RWPE2 (cell line): ENCODE measurements at regions not wholly inside any gene's neighbourhood (a gene's known extent, or its start where the extent isn't known, plus 50 kb on each side); places are given as distances from the start of the nearest gene placed in this dataset.

Experiments
- ATAC-seq: fragments of 200-7000 bp; cut with Tn5 transposase; 3 replicates; pipeline ENCODE4 v1.9.1; 2021; ENCODE audit warnings: low read depth
- DNase-seq: peaks from one replicate; pipeline ENCODE4 v3.0.0-alpha.2; 2020; ENCODE audit warnings: low spot score
- H3K27ac ChIP-seq: fragments of 450-650 bp; 2 replicates; pipeline ENCODE4 v1.5.1; 2017; ENCODE audit warnings: mild to moderate bottlenecking; ENCODE audit not compliant: poor library complexity, severe bottlenecking
- H3K27me3 ChIP-seq: fragments of 250-450 bp; sonication (Bioruptor Pico); 2 replicates; pipeline ENCODE4 v1.5.1; 2021; ENCODE audit warnings: mild to moderate bottlenecking, moderate library complexity; ENCODE audit not compliant: insufficient read depth, poor library complexity, severe bottlenecking
- H3K36me3 ChIP-seq: fragments of 250-450 bp; sonication (Bioruptor Pico); 2 replicates; pipeline ENCODE4 v1.5.1; 2020; ENCODE audit warnings: low read depth, mild to moderate bottlenecking, moderate library complexity
- H3K4me1 ChIP-seq: fragments of 250-450 bp; sonication (Bioruptor Pico); 2 replicates; pipeline ENCODE4 v1.5.1; 2021; ENCODE audit warnings: mild to moderate bottlenecking, moderate library complexity; ENCODE audit not compliant: insufficient read depth, poor library complexity, severe bottlenecking
- H3K4me3 ChIP-seq: fragments of 250-450 bp; sonication (Bioruptor Pico); 2 replicates; pipeline ENCODE4 v1.5.1; 2021; ENCODE audit warnings: mild to moderate bottlenecking, moderate library complexity; ENCODE audit not compliant: severe bottlenecking
- H3K9me3 ChIP-seq: fragments of 250-450 bp; sonication (Bioruptor Pico); 2 replicates; pipeline ENCODE4 v1.5.1; 2021; ENCODE audit warnings: mild to moderate bottlenecking, moderate library complexity; ENCODE audit not compliant: severe bottlenecking
- TF ChIP-seq, protein P1 (sequence below): fragments of 450-650 bp; IDR thresholded peaks from one replicate; pipeline ENCODE4 v1.5.1; 2017; ENCODE audit warnings: mild to moderate bottlenecking, moderate library complexity; ENCODE audit not compliant: poor library complexity, severe bottlenecking

DNA sequence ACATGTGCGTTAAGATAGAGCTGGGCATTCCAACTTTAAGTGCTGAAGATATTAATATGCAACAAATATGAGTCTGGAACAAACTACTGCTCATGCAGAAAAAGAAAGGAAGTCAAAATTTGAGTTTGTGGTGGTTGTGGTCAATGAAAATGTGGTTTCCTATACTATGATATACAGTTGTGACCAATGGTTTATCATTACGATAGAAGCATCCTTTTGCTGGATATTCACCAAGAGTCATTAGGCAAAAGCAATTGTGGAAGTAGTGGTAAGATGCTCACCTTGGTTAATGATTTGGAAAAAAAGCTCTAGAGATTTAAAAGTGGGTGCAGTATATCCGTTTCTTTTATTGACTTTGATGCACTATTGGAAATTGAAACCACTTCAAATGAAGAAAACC lies 1007.0 kb downstream of the NR2F1-AS1 start:
- Histone ChIP-seq H3K36me3 (no peaks in the 10 kb centered on the region), H3K4me1 (no peaks in the 10 kb centered on the region), H3K27ac (no peak overlapping the region), H3K4me3 (no peak overlapping the region), H3K9me3 (no peaks in the 10 kb centered on the region), H3K27me3 (no peaks in the 10 kb centered on the region)
- TF ChIP-seq, protein P1, sequence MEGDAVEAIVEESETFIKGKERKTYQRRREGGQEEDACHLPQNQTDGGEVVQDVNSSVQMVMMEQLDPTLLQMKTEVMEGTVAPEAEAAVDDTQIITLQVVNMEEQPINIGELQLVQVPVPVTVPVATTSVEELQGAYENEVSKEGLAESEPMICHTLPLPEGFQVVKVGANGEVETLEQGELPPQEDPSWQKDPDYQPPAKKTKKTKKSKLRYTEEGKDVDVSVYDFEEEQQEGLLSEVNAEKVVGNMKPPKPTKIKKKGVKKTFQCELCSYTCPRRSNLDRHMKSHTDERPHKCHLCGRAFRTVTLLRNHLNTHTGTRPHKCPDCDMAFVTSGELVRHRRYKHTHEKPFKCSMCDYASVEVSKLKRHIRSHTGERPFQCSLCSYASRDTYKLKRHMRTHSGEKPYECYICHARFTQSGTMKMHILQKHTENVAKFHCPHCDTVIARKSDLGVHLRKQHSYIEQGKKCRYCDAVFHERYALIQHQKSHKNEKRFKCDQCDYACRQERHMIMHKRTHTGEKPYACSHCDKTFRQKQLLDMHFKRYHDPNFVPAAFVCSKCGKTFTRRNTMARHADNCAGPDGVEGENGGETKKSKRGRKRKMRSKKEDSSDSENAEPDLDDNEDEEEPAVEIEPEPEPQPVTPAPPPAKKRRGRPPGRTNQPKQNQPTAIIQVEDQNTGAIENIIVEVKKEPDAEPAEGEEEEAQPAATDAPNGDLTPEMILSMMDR, result no peak
- ATAC-seq (no peak), DNase-seq (no peak)

DNA sequence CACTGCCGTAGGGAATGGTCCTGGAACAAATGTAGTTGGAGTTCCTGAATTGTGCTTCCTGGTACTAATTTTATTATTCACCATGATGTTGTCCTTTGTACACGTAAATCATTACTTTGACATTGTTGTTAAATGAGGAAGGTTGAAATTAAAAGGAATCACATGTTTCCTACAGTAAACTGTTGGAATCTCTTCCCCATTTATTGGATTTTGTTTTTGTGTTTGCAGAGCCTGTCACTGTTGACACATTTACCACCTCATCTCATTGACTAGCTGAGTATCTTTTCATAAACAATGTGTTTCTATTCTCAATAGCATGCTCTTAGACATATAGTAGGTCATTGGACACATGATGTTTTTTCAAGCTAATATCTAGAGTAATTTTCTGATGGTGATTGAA lies 1012.5 kb downstream of the NR2F1-AS1 start:
- Histone ChIP-seq H3K9me3 (no peaks in the 10 kb centered on the region), H3K27me3 (no peaks in the 10 kb centered on the region), H3K36me3 (no peaks in the 10 kb centered on the region), H3K4me1 (no peaks in the 10 kb centered on the region), H3K4me3 (no peak overlapping the region), H3K27ac (no peak overlapping the region)
- TF ChIP-seq, protein P1, result no peak
- no peak for DNase-seq
- ATAC-seq, result no peak

DNA sequence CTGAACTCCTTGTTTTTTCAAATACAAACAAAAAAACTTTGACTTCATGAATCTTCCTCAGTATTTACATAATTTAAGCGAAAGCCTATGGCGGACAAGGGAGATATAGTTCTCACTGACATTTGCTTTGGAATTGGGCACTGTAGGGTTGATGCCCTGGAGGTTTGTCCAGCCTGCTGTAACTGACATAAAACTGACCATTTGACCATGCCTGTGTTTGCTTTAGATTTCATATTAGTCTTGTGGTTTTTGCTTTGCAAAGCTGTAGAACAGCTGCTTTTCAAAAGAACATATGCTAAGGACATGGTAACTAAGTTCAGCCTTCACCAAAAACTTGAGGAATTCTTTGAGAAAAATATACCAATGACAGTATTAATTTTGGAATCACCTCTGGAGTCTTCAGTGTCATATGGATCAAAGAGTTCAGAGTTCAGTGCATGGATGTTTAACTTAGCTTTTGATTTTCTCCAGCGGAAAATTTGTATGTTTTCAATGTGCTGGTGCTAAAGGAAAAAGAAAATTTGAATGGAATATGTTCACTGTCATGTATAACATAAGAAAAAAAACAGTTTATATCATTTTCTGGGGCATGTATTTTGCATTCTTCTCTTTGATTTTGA lies 1013.1 kb downstream of the NR2F1-AS1 start:
- ATAC-seq (no peak), DNase-seq (no peak)
- H3K9me3 ChIP-seq, result no peaks in the 10 kb centered on the region
- no peaks in the 10 kb centered on the region for H3K27me3 ChIP-seq
- no peaks in the 10 kb centered on the region for H3K36me3 ChIP-seq
- H3K4me3 ChIP-seq, result no peak overlapping the region
- H3K4me1 ChIP-seq, result no peaks in the 10 kb centered on the region
- TF ChIP-seq, protein P1, result no peak
- H3K27ac ChIP-seq, result no peak overlapping the region

DNA sequence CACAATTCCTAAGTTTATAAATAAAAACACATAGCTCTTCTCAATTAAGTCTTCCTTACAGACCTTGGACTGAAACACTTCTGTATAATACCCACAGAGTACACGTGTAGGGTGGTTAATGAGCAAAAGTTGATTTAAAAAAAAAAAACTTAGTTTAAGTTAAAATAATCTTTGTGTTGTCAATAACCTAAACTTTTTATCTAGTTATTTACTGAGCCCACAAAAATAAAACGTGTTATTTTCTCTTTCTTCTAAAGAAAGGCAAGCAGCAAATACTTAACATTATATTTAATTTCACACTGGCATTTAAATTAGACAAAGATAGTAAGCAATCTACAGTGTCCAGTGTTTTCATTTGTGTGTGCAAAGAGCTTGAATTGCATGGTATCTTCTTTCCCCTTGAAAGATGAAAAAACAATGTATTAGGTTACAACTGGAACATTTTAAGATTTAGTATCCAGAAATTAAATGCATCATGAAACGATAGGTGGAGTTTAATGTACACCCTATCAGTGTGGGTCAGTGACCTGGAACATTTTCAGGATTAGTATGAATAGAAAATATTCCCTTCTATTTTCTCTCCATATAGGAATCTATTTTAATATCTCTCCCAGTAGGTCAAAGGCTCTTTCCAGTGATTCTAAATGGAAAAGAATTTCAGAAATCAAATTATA lies 1014.8 kb downstream of the NR2F1-AS1 start:
- Histone ChIP-seq H3K27me3 (no peaks in the 10 kb centered on the region), H3K27ac (no peak overlapping the region), H3K4me1 (no peaks in the 10 kb centered on the region), H3K9me3 (no peaks in the 10 kb centered on the region), H3K4me3 (no peak overlapping the region), H3K36me3 (no peaks in the 10 kb centered on the region)
- ATAC-seq (no peak), DNase-seq (no peak)
- TF ChIP-seq, protein P1, result no peak

DNA sequence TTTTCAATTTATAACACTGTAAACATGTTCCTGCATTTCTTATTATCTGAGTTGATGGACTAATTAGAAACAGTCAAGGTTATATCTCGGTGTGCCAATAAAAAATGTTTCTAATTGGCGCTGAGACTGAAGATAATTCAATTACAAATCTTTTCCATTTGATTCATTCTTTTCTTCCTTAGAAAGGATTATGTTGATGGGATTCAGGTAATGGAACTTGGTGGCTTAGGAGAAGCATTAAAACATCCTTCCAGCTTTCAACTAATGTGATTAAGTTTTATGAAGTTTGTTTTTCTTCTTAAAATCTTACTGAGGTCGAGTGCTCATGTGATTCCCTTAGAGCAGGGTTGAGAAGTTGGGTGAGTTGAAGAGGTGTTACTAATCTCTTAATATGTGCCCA lies 1015.3 kb downstream of the NR2F1-AS1 start:
- Histone ChIP-seq H3K4me1 (no peaks in the 10 kb centered on the region), H3K9me3 (no peaks in the 10 kb centered on the region), H3K27ac (no peak overlapping the region), H3K4me3 (no peak overlapping the region), H3K36me3 (no peaks in the 10 kb centered on the region), H3K27me3 (no peaks in the 10 kb centered on the region)
- TF ChIP-seq, protein P1, result no peak
- DNase-seq, result no peak
- ATAC-seq, result no peak
